HG03442 (cell line): ENCODE measurements at regions not wholly inside any gene's neighbourhood (a gene's known extent, or its start where the extent isn't known, plus 50 kb on each side); places are given as distances from the start of the nearest gene placed in this dataset.
"Not testable (repeated sequence)": the region's sequence is repeated elsewhere in the genome, so short reads cannot be mapped to it uniquely, and the experiment has no call there.

Experiments
- ATAC-seq: cut with Tn5 transposase; IDR thresholded peaks from one replicate; pipeline ENCODE4 v1.9.1; 2021; ENCODE audit warnings: mild to moderate bottlenecking, moderate library complexity; ENCODE audit not compliant: unreplicated experiment

GRCh38 chr6:105745464-105746129, 340.5 kb upstream of the PRDM1 start:
- ATAC-seq: no peak

- no peak for ATAC-seq
These were observed 341.3 kb upstream of the PRDM1 start for GRCh38 chr6:105744815-105745214.

GRCh38 chr6:105740946-105741645, 338.2 kb upstream of the PREP start:
- no peak for ATAC-seq

- no peak for ATAC-seq
These were observed 336.9 kb upstream of the PREP start for GRCh38 chr6:105739764-105740163.

- no peak for ATAC-seq
These were observed 330.8 kb upstream of the PREP start for GRCh38 chr6:105733556-105734162.

- ATAC-seq: no peak
These were observed 326.1 kb upstream of the PREP start for GRCh38 chr6:105728995-105729394.

- ATAC-seq: no peak
These were observed 324.2 kb upstream of the PREP start for GRCh38 chr6:105726902-105727655.

GRCh38 chr6:105714846-105715245, 312.0 kb upstream of the PREP start:
- no peak for ATAC-seq

GRCh38 chr6:105713474-105714118, 310.7 kb upstream of the PREP start:
- ATAC-seq: no peak

- ATAC-seq: no peak
These were observed 308.3 kb upstream of the PREP start for GRCh38 chr6:105711216-105711615.

GRCh38 chr6:105705608-105706007, 302.7 kb upstream of the PREP start:
- ATAC-seq: no peak

GRCh38 chr6:105695461-105695860, 292.6 kb upstream of the PREP start:
- ATAC-seq: no peak

GRCh38 chr6:105692613-105693215, 289.8 kb upstream of the PREP start:
- ATAC-seq: no peak

GRCh38 chr6:105691971-105692370, 289.1 kb upstream of the PREP start:
- ATAC-seq: no peak

- ATAC-seq: no peak
These were observed 288.2 kb upstream of the PREP start for GRCh38 chr6:105691081-105691480.

GRCh38 chr6:105688573-105688972, 285.7 kb upstream of the PREP start:
- no peak for ATAC-seq

- not testable (repeated sequence) for ATAC-seq
These were observed 283.9 kb upstream of the PREP start for GRCh38 chr6:105686793-105687192.

GRCh38 chr6:105681061-105681460, 278.2 kb upstream of the PREP start:
- ATAC-seq: no peak

GRCh38 chr6:105680131-105680530, 277.2 kb upstream of the PREP start:
- ATAC-seq: no peak

GRCh38 chr6:105678516-105678915, 275.6 kb upstream of the PREP start:
- ATAC-seq: no peak
